ENCODE measurements at regions not wholly inside any gene's neighbourhood (a gene's known extent, or its start where the extent isn't known, plus 50 kb on each side); places are given as distances from the start of the nearest gene placed in this dataset.
A peak's percentile ranks its signal among the peaks of the same experiment; 100 is the strongest.

GRCh38 chr2:204108781-204109295, 172.3 kb downstream of the ICOS start:
- Histone ChIP-seq H3K9me2 (replicated peaks; ENCODE audit: insufficient read depth) (no peaks in the 10 kb centered on the region), H3K27me3 (no peaks in the 10 kb centered on the region)

GRCh38 chr2:204109681-204110080, 173.1 kb downstream of the ICOS start:
- Histone ChIP-seq H3K27ac (no peak overlapping the region), H3K36me3 (replicated peaks; ENCODE audit: insufficient read depth, low read depth) (no peaks in the 10 kb centered on the region), H3K79me2 (no peaks in the 10 kb centered on the region), H3K4me1 (ENCODE audit: insufficient read depth) (peaks cover 33% of the 10 kb centered on the region), H2AFZ (no peak overlapping the region), H3K4me3 (no peak overlapping the region), H3K9me3 (ENCODE audit: low read depth) (no peaks in the 10 kb centered on the region), H3K4me2 (no peak overlapping the region), H4K20me1 (ENCODE audit: insufficient read depth, poor library complexity, severe bottlenecking) (no peaks in the 10 kb centered on the region), H3K9me2 (replicated peaks; ENCODE audit: insufficient read depth) (no peaks in the 10 kb centered on the region), H3K27me3 (no peaks in the 10 kb centered on the region)
- no peak for DNase-seq (ENCODE audit: low spot score)
- WGBS (ENCODE audit: low lambda C conversion rate, missing lambda C conversion rate) = 61% methylated on average over 11 of the region's 11 CpGs
- no peak for TF ChIP-seq EZH2phosphoT487 (IDR thresholded peaks at IDR 0.05; ENCODE audit: low read depth, severe bottlenecking, unreplicated experiment)
- no peak for TF ChIP-seq EZH2 (IDR thresholded peaks at IDR 0.05; ENCODE audit: borderline replicate concordance)
- TF ChIP-seq CTCF (IDR thresholded peaks at IDR 0.05; ENCODE audit: poor library complexity) = no peak

More at GRCh38 chr2:204108781-204109295, 172.3 kb downstream of the ICOS start:
- H3K4me2 ChIP-seq = peak overlapping the region; percentile 8
- H3K36me3 ChIP-seq (replicated peaks; ENCODE audit: insufficient read depth, low read depth) = no peaks in the 10 kb centered on the region
- no peaks in the 10 kb centered on the region for H4K20me1 ChIP-seq (ENCODE audit: insufficient read depth, poor library complexity, severe bottlenecking)
- no peak overlapping the region for H3K4me3 ChIP-seq
- H3K4me1 ChIP-seq (ENCODE audit: insufficient read depth) = peaks cover 33% of the 10 kb centered on the region
- H3K79me2 ChIP-seq = no peaks in the 10 kb centered on the region
- TF ChIP-seq EZH2 (IDR thresholded peaks at IDR 0.05; ENCODE audit: borderline replicate concordance) (no peak), CTCF (IDR thresholded peaks at IDR 0.05; ENCODE audit: poor library complexity) (no peak), EZH2phosphoT487 (IDR thresholded peaks at IDR 0.05; ENCODE audit: low read depth, severe bottlenecking, unreplicated experiment) (no peak)
- 80% methylated on average over 9 of the region's 9 CpGs for WGBS (ENCODE audit: low lambda C conversion rate, missing lambda C conversion rate)
- DNase-seq (ENCODE audit: low spot score) = no peak
- no peak overlapping the region for H2AFZ ChIP-seq
- H3K9me3 ChIP-seq (ENCODE audit: low read depth) = no peaks in the 10 kb centered on the region
- no peak overlapping the region for H3K27ac ChIP-seq

- H3K4me3 ChIP-seq = no peak overlapping the region
- H3K9me2 ChIP-seq (replicated peaks; ENCODE audit: insufficient read depth) = no peaks in the 10 kb centered on the region
- no peaks in the 10 kb centered on the region for H3K79me2 ChIP-seq
- no peak for DNase-seq (ENCODE audit: low spot score)
- no peaks in the 10 kb centered on the region for H3K9me3 ChIP-seq (ENCODE audit: low read depth)
- H3K27me3 ChIP-seq = no peaks in the 10 kb centered on the region
- peaks cover 33% of the 10 kb centered on the region for H3K4me1 ChIP-seq (ENCODE audit: insufficient read depth)
- H3K4me2 ChIP-seq = peak overlapping the region; percentile 19
- peak overlapping the region; percentile 26 for H3K27ac ChIP-seq
- no peak for TF ChIP-seq EZH2 (IDR thresholded peaks at IDR 0.05; ENCODE audit: borderline replicate concordance)
- no peak for TF ChIP-seq EZH2phosphoT487 (IDR thresholded peaks at IDR 0.05; ENCODE audit: low read depth, severe bottlenecking, unreplicated experiment)
- TF ChIP-seq CTCF (IDR thresholded peaks at IDR 0.05; ENCODE audit: poor library complexity) = no peak
- no peak overlapping the region for H2AFZ ChIP-seq
- H3K36me3 ChIP-seq (replicated peaks; ENCODE audit: insufficient read depth, low read depth) = no peaks in the 10 kb centered on the region
- H4K20me1 ChIP-seq (ENCODE audit: insufficient read depth, poor library complexity, severe bottlenecking) = no peaks in the 10 kb centered on the region
- 68% methylated on average over 8 of the region's 8 CpGs for WGBS (ENCODE audit: low lambda C conversion rate, missing lambda C conversion rate)
These were observed 173.8 kb downstream of the ICOS start for GRCh38 chr2:204110338-204110741.
